HT-29 (cell line): ENCODE measurements at regions not wholly inside any gene's neighbourhood (a gene's known extent, or its start where the extent isn't known, plus 50 kb on each side); places are given as distances from the start of the nearest gene placed in this dataset.
A peak's percentile ranks its signal among the peaks of the same experiment; 100 is the strongest.
"Not testable (repeated sequence)": the region's sequence is repeated elsewhere in the genome, so short reads cannot be mapped to it uniquely, and the experiment has no call there.

Experiments used
- DNase-seq: peaks from one replicate; pipeline ENCODE4 v3.0.0-alpha.2; 2015; ENCODE audit warnings: low spot score

- DNase-seq: no peak
Observed at GRCh38 chr15:81776976-81777375, 268.8 kb downstream of the MEX3B start.

DNA sequence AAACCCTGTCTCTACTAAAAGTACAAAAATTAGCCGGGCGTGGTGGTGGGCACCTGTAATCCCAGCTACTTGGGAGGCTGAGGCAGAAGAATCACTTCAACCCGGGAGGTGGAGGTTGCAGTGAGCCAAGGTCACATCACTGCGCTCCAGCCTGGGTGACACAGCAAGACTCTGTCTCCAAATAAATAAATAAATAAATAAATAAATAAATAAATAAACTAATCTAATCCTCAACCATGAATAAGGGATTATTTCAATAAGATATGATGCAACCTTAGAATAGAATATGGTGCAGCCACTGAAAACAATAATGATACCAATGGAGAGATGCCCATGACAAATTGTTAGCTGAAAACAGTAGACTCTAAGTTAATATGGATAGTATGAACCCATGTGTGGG lies 270.0 kb downstream of the MEX3B start:
- not testable (repeated sequence) for DNase-seq

GRCh38 chr15:81774309-81774708 lies 271.5 kb downstream of the MEX3B start:
- no peak for DNase-seq

DNA sequence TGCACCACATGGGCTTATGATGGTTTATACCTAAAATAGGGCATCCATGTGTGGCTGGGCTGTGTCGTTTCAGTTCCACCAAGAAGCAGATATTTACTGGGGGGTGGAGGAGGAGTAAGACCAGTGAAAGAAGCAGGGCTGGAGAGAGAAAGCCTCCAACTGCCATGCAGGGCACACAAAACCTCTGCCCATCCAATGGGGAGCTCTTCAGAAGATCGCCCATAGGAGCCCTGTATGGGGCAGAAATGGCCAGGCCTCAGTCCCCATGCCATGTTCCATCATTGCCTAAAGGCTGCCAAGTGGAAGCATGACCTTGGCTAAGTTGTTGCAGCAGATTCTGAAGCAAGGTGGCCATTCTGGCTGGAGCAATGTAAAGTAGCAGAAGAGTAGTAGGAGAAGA lies 277.0 kb downstream of the MEX3B start:
- no peak for DNase-seq

GRCh38 chr15:81766829-81767475 lies 278.9 kb downstream of the MEX3B start:
- no peak for DNase-seq

- DNase-seq: no peak
Observed at GRCh38 chr15:81765816-81766215, 280.0 kb downstream of the MEX3B start.

DNA sequence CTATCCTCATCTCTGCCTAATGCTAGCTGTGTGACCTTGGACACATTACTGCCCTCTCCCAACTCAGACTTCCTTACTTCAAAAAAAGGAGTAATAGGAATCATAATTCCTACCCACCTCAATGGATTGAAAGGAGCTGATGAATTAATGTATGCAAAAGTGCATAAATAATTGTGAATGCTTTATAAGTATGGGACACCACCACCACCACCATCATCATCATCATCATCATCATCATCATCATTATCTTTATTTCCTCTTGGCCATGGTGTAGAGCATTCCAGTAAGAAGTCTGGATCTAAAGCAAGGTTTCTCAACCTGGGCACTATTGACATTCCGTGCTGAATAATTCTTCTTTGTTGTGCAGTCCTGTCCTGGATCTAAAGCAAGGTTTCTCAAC lies 282.5 kb downstream of the MEX3B start:
- no peak for DNase-seq

DNA sequence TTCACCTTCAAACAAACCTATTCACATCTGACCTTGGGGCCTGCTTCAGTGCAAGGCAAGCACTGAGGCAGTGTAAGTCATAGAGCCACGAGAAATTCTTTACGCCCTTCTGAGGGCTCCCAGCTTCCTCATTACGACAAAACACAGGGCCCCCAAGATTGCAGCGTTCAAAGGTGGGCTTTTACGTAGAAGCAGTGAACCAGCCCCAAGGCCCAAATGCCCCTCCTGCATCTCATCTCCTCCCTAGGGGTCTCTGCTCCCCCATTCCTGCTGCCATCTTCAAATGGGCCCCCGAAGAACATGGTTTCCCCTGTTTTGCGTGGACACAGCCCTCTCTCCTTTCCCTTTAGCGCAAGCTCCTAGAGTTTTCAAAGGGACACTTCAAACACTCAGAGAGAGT lies 285.1 kb downstream of the MEX3B start:
- DNase-seq: no peak

GRCh38 chr15:81758818-81759284 lies 287.0 kb downstream of the MEX3B start:
- DNase-seq: no peak

DNA sequence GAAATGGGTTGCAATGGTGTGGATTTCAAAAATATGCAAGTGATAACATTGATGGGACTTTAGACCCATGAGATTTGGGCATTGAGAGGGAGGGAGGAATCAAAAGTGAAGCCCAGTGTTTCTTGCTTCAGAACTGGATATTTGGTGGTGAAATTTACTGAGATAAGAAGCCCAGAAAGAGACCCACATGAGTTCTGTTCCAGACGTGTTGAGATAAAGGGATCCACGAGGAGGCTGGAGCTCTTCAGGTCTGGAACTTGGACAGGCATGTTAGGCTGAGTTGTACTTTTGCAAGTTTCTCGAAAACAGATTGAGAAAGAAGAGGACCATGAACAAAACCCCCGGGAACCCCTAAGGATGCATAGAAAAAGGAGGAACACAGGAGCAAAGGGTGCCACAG lies 290.2 kb downstream of the MEX3B start:
- DNase-seq: no peak

GRCh38 chr15:81754078-81754477 lies 291.7 kb downstream of the MEX3B start:
- DNase-seq: no peak

- peak; percentile 22 for DNase-seq
Observed at GRCh38 chr15:81752974-81753373, 292.8 kb downstream of the MEX3B start.

DNA sequence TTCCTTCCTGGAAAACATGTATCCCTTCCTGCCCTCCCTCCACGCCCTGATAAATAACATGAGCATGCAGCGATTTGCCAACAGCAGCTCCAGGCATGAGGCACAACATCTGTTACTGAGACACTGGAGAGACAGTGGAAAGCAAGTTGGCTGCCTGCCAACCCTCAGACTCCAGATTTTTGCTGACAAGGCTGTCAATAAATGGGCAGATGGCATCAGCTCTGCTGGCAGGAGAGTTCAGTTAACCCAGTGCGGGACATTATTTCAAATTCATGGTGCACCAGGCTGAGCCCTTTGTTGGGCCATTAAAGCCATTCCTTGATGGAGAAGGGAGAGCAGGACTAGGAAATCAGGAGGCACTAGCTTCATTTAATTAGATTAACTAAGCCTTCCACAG lies 293.3 kb downstream of the MEX3B start:
- peak; percentile 19 for DNase-seq

DNA sequence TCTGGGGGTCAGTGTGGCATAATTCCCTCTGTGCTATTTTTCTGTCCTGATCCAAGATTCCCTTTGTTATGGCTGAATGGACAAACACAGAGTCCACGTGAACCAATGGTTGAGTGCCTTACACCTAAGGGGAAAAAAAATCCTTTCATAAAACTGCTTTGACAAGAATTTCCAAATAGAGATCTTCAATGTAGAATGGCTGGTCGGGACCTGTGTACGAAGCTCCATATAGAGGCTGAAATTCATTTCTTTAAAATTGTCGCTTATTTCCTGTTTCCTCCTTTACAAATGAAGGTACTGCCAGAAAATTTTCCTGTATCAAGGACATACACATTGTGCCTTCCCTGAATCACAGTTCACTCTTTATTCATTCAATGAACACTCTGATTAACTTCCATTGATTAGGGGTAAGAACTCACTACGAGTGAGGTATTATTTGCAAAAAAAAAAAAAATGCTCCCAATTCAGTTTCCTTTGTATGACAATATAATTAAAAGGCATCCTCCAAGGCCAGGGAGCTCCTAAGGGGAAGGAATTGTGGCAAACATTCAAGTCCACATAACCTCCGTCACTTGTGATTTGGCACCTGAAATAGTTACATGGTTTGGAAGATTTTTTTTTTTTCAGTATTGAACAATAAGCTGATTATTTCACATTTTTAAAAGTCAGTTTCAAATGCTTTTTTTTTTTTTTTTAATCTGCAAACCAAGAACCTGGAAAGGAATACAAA lies 293.8 kb downstream of the MEX3B start:
- DNase-seq: no peak

GRCh38 chr15:81751256-81751655 lies 294.6 kb downstream of the MEX3B start:
- DNase-seq: no peak

GRCh38 chr15:81749716-81750375 lies 296.0 kb downstream of the MEX3B start:
- DNase-seq: no peak

DNA sequence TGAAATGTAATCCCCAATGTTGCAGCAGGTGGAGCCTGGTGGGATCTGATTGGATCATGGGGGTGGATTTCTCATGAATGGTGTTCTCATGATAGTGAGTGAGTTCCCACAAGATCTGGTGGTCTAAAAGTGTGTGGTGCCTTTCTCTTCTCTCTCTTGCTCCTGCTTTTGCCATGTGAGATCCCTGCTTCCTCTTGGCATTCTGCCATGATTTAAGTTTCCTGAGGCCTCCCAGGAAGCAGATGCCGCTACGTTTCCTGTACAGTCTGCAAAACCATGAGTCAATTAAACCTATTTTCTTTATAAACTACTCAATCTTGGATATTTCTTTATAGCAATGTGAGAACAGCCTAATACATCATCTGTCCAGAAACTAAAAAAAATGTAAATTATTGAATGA lies 298.3 kb downstream of the MEX3B start:
- peak; percentile 9 for DNase-seq

DNA sequence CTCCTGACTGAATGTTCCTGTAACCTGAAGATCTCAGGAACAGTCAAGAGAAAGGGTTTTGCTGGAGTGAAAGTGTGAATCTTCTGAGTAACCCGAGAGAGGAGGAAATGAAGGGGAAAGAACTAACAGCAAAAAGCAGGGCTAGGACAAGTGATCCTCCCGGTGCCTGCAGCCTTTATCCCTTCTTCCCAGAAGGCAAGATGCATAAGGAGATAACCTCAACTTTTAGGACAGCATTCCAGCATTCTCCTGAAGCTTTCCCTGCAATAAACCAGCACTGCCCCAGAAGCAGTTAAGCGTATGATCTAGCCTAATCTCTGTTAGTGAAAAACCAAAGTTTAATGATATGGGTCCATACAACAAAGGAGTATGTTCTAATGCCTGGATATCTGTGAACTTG lies 298.8 kb downstream of the MEX3B start:
- DNase-seq: no peak

DNA sequence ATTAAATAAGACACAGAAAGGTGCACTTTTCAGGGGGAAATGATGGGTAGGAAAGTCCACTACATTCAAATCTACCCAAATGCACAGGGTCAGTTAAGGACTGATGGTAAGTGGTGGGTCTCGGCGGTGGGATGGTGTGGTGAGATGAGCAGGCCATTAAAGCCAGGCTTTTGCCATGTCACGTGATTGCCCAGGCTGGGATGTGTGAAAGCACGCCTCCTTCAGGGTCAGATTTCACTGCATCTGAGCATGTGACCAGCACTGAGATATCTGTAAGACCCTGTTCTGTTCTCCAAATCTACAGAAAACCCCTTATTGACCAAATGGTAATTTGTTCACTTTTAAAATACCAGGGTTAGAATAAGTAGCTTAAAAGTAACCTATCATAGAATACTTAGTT lies 301.5 kb downstream of the MEX3B start:
- DNase-seq: no peak

DNA sequence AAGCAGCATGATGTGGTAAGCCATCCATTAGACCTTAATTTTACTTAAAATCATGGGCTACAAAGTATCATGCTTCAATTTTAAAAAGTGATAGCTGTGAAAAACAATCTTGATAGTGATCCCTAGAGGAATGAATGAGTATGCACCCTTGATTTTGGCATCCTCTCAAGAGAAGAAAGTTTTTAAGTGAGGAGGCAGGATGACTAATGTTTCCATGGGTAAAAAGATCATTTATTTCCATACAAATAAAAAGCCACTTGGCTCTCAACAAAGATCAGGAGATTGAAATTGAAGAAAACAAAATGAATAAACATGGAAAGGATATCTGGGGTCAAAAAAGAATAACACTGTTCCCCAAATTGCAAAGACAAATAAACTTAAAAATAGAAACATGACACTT lies 305.4 kb downstream of the MEX3B start:
- no peak for DNase-seq

DNA sequence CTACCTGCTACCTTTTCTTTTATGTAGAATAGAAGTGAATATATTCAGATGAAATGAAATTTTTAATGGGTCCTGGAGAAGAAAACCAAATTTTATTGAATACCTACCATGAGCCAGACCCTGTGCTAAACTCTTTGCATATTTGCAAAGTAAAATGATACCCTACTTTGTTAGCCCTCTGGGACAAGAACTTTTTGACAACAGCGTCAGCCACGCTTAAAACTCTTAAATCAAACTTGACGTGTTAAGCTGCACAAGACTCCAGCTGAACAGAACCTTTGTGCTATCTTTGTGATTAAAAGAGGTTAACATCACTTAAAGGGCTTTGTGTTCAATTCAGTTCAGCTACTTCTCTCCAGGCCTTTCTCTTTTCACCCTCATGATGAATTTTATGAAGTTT lies 316.5 kb downstream of the MEX3B start:
- no peak for DNase-seq

DNA sequence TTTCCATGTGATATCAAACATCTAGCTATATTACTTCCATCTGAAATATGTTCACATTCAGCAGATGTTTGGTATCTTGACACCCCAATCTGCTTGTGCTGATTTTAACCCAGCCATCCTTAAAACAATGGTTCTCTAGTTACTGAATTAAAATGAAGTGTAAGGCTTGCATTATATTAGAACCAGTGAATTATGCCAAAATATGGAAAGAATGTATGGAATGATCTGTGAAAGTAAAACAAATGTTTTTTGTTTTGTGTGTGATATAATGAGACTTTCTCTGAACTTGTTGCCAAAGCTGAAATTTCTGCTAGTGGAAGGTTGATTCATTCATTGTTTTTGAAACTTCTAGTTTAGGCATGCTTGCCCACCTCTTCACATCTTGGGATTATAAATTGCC lies 317.1 kb downstream of the MEX3B start:
- DNase-seq: no peak

DNA sequence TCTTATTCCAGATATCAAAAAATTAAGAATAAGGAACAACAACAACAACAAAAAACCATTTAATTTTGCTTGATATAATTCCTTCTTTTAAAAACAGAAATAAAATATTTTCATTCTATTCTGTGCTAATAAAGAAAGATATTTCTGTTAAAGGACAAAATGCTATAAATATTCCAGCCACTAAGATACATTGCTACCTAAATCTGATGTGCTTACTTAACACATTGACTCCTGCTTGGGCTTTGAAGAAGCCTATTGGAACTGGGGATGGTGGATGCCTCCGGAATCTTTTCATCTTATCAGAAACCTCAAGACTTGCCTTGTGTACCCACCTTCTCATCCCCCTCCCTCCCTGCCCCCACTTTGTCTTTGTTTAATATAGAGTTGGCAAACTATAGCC lies 320.2 kb downstream of the MEX3B start:
- no peak for DNase-seq
